GM19452 (cell line): ENCODE measurements at regions not wholly inside any gene's neighbourhood (a gene's known extent, or its start where the extent isn't known, plus 50 kb on each side); places are given as distances from the start of the nearest gene placed in this dataset.

ENCODE experiments used
- ATAC-seq: cut with Tn5 transposase; IDR thresholded peaks from one replicate; pipeline ENCODE4 v1.9.1; 2021; ENCODE audit not compliant: unreplicated experiment

DNA sequence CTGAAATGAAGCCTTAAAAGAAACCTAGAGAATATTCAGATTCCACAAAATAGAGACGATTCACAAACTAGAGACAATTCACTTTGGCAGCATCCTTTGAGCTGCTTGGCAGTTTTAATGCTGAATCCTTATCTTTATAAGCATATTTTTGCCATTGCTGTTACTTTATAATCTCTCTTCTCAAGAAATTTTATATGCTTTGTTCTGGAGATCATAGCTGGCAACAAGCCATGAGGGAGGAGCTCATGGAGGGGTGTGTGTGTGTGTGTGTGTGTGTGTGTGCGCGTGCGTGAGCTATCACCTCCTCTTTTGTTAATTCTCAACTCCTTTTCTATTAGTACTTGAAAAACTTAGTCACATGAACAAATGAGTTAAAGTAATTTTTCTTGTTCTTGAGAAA lies 495.0 kb upstream of the RGMA start:
- no peak for ATAC-seq

GRCh38 chr15:93583552-93583951 lies 494.5 kb upstream of the RGMA start:
- no peak for ATAC-seq

- no peak for ATAC-seq
These were observed 481.5 kb upstream of the RGMA start for GRCh38 chr15:93570527-93570926.

GRCh38 chr15:93566762-93567161 lies 477.8 kb upstream of the RGMA start:
- ATAC-seq = no peak

- ATAC-seq = no peak
These were observed 476.2 kb upstream of the RGMA start for GRCh38 chr15:93565201-93565600.

- ATAC-seq = no peak
These were observed 474.2 kb upstream of the RGMA start for GRCh38 chr15:93563218-93563617.

DNA sequence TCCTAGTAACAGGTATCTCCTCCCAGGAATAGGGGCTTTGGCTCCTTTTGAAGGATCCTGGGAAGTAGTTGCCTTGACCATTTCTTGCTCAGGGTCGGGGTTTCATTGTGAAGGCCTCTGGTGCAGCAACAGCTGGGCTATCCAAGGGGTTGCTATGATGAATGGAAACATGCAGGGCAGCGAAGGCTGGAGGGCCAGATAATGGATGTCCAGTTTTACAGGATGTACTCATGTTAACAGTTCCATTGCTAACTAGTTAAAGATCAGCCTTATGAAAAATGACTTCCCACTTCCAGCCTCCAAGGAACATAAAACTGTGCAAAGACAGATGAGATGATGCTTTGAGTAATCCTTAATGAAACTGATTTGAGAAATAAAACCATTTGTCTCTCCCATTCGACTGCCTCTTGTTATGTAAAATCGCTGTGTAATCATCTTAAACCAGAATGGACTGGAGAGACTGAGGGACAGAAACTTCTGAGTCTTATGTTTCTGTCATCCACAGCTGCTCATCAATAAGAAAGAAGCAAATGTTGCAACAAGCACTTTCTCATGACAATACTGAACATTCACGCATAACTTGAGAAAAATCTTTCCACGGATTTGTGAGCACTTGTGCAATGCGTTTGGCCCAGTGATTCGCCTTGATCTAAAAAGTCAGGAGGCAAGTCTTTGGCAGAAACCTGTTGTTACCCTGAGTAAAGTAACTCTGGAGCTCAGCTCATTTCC lies 473.5 kb upstream of the RGMA start:
- ATAC-seq = no peak

GRCh38 chr15:93557696-93558095 lies 468.7 kb upstream of the RGMA start:
- ATAC-seq = no peak

GRCh38 chr15:93553167-93553935 lies 464.3 kb upstream of the RGMA start:
- ATAC-seq = no peak

DNA sequence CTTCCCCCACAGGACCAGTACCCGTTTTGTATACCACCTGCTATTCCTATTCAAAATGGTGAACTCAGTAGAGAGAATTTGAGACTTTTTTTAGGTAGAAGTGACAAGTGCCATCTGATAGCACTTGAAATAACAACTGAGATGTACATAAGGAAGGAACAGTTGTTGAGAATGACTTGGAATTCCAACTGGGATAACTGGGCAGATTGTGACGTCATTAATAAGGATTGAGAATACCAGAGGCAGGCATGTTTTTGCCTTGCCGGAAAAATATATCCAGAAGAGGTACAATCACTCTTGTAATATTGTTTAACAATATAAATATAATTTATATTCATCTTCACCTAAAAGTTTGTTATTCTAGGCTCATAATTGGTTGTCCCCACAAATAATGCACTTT lies 454.1 kb upstream of the RGMA start:
- ATAC-seq = no peak

GRCh38 chr15:93527374-93528050 lies 438.5 kb upstream of the RGMA start:
- no peak for ATAC-seq

GRCh38 chr15:93524432-93524831 lies 435.4 kb upstream of the RGMA start:
- no peak for ATAC-seq

DNA sequence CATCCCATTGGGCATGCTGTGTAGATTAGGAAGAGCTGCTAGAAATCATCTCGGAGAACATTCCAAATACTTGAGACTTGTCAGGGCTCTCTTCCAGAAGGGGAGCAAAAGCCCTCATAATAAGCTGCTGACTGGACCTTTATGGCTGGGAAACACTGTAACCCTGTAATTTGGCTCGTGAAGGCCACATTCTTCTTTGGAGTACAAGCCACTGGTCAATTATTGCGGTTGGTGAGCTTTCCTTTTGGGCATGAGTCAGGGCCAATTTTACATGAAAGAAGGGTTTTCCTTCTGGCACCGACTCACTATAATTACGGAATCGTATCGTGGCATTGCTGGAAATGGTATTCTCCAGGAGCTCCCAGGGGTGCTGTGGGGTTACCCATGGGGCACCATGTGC lies 434.5 kb upstream of the RGMA start:
- no peak for ATAC-seq

DNA sequence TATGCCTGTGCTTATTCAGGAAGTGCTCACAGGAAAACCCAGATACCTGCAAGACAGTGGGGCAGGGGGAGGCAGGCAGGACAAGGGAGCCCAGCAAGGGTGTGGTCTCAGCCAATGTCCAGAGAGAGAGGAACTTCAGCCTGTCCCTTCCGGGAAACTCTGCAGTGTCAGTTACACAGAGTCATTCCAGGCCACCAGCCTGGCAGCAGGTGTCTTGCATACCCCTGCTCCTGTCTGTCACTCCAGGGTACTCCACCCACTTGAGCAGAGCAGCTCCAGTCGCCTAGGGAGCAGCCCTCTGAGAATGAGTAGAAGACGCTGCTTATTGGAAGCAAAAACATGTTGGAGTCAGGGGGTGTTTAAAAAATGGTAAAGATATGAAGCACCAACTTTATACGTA lies 431.2 kb upstream of the RGMA start:
- no peak for ATAC-seq

DNA sequence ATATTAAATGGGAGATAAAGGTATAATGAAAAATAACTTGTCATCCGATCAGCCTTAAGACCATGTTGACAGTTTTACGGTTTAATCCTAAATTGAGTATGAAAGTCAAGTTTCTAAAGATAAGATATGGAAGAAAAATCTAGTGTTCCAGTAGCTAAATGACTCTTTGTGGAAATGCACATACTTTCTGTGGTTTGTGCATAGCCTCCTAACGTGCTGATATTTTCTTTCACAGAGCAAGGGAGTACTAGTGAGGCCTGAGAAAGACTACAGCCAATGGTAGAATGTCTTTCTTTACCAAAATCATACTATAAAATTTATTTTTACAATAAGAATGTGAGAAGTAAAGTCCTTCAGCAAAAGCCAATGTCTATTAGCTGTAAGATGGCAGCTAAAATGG lies 430.6 kb upstream of the RGMA start:
- ATAC-seq = no peak

DNA sequence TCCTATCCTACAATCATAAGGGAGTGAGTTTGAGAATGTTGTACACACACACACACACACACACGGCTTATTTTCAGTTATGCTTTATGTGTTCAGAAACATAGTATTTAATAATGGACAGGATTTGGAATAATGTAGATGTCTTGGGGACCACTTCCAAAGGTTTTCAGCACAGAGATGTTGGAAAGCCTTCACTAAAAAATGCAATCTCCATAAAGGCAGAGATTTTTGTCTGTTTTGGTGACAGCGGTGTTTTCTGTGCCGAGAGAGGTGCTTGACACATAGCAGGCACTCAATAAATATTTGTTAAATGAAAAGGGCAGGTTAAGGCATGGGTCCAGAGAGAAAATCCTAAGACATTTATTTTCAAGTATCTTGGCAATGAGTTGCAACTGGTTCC lies 428.2 kb upstream of the RGMA start:
- no peak for ATAC-seq

DNA sequence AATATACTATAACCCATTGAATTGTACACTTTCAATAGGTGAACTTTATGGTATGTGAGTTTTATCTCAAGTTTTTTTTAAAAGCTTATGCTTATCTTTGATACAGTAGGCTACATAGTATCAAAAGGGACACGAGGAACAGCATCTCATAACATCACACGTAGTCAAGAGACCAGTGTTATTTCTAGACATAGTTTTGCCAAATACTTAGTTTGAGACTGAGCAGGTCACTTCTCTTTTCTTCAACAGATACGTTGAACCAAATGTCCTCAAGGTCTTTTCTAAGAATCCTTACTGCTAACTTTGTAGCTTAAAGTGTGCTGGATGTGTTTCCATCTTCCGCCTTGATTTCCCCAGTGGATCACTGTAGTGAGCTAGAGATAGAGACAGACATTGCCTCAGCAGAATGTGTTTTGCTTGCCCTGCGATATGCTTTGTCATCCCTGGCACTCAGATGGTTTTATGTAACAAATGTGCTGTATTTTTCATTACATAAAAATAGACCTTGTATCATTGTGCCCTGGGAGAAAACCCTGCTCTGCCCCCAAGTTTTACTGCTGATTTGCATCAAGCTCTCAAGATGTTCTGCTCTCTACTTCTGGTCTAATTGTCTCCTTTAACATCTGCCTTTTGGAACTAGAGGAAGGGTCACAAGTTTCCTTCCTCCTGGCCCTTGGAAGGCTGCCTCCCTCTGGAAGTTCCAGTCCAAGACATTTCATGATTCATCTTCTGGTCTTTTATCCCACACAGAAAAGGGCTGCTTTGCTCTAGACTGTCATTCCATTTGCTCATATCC lies 426.4 kb upstream of the RGMA start:
- no peak for ATAC-seq

GRCh38 chr15:93506646-93507045 lies 417.6 kb upstream of the RGMA start:
- ATAC-seq = no peak

DNA sequence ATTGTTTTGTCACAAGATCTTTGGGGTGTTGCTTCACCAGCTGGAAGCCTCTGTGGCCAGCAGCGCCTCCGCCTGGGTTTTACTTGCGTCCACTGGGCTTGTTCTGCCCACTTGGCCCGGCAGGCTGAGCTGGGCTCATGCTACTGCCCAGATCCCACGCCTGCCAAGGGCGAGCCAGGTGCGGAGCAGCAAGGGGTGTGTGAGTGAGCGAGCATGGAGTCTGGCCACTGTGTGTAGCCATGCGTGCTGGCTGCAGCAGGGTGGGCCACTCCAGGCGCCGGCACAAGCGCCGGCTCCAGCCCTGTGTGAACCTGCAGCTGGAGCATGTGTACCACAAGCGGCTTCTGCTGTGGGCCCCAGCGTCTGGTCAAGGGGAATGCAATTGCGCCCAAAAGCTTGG lies 416.5 kb upstream of the RGMA start:
- ATAC-seq = no peak

DNA sequence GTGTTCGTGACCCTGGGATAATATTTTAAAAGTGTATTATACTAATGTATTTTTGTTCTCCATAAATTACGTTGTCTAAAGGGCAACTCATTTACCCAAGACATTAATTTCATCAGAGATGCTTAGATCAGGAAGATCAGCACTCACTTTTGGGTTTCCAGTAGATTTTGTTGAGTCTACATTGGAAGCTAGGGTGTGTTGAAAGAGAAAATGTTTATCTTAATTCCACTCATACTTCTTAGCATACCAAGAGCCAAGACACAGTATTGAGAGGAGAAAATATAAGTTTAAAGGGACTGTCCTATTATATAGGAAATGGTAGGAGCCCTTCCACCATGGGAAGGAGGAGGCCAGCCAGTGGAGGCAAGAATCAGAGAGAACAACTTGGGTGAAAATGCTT lies 412.9 kb upstream of the RGMA start:
- ATAC-seq = no peak

GRCh38 chr15:93500155-93500554 lies 411.1 kb upstream of the RGMA start:
- no peak for ATAC-seq
